ENCODE measurements at regions not wholly inside any gene's neighbourhood (a gene's known extent, or its start where the extent isn't known, plus 50 kb on each side); places are given as distances from the start of the nearest gene placed in this dataset.

GRCh38 chr9:90090997-90091396 lies 486.2 kb downstream of the GADD45G start:
- Histone ChIP-seq H3K27ac (ENCODE audit: low read depth, low read length) (no peak overlapping the region), H3K79me2 (ENCODE audit: control insufficient read depth in 1 of 2, insufficient read depth in 2 of 2, low read length in 2 of 2) (no peaks in the 10 kb centered on the region), H2BK5ac (ENCODE audit: low read depth, low read length) (no peak overlapping the region), H3K9ac (replicated peaks in 1 of 4; ENCODE audit: extremely low read depth in 1 of 4, low read depth in 3 of 4, low read length in 3 of 4) (no peak overlapping the region), H4K91ac (replicated peaks; ENCODE audit: insufficient read length, low read length) (no peak overlapping the region), H3K23ac (ENCODE audit: insufficient read length) (no peak overlapping the region), H3K4me1 (replicated peaks in 1 of 4; ENCODE audit: control insufficient read depth in 3 of 4, insufficient read depth in 4 of 4, low read length in 3 of 4) (peaks cover 2 to 6% (median 3%) of the 10 kb centered on the region in 4 experiments), H3K23me2 (ENCODE audit: low read depth, low read length) (no peaks in the 10 kb centered on the region; the same call in 1 of the 2 replicates), H2BK20ac (ENCODE audit: low read length) (no peak overlapping the region), H3K27me3 (replicated peaks in 1 of 4; ENCODE audit: control insufficient read depth in 3 of 4, extremely low read depth in 1 of 4, insufficient read depth in 3 of 4, low read length in 3 of 4) (no peaks in the 10 kb centered on the region), H3K36me3 (ENCODE audit: control insufficient read depth in 2 of 4, insufficient read depth in 4 of 4, low read length in 3 of 4) (no peaks in the 10 kb centered on the region), H2BK120ac (replicated peaks; ENCODE audit: low read depth, low read length) (no peak overlapping the region), H2AK5ac (ENCODE audit: low read depth, low read length) (no peak overlapping the region), H4K5ac (ENCODE audit: insufficient read length, low read depth, low read length) (no peak overlapping the region), H4K20me1 (replicated peaks in 1 of 2; ENCODE audit: control insufficient read depth in 1 of 2, insufficient read depth in 2 of 2, low read length in 2 of 2) (no peaks in the 10 kb centered on the region), H3K79me1 (ENCODE audit: low read depth, low read length) (no peaks in the 10 kb centered on the region), H2BK15ac (ENCODE audit: low read length) (no peak overlapping the region), H3K4me2 (ENCODE audit: insufficient read depth in 1 of 2, low read depth in 2 of 2, low read length in 2 of 2) (no peak overlapping the region), H3K4ac (replicated peaks; ENCODE audit: insufficient read length, low read depth, low read length) (no peak overlapping the region), H2AFZ (ENCODE audit: low read length) (no peak overlapping the region), H3K9me3 (ENCODE audit: insufficient read depth in 2 of 2, low read depth in 1 of 2, low read length in 1 of 2) (no peaks in the 10 kb centered on the region), H3K14ac (ENCODE audit: insufficient read length) (no peak overlapping the region), H3K18ac (ENCODE audit: extremely low read depth, low read length) (no peak overlapping the region), H3K4me3 (ENCODE audit: extremely low read depth in 1 of 4, insufficient read depth in 2 of 4, low read depth in 3 of 4, low read length in 4 of 4) (no peak overlapping the region), H3K56ac (replicated peaks; ENCODE audit: insufficient read length, low read depth, low read length) (no peak overlapping the region), H4K8ac (ENCODE audit: extremely low read depth, insufficient read depth, low read length) (no peak overlapping the region), H2BK12ac (ENCODE audit: low read depth, low read length) (no peak overlapping the region)
- ChIA-PET POLR2A (ENCODE audit: partially characterized antibody) (no interaction called here), CTCF (ENCODE audit: partially characterized antibody) (interaction anchor here (1.0 kb wide), 2 partner anchors 9 to 493 kb away, joined by 3 to 5 read pairs; no protein-coding TSS in a partner anchor)
- whole genome bisulfite sequencing, 2 experiments (ENCODE audit: extremely low coverage in 1 of 2, insufficient coverage in 1 of 2, insufficient read length in 1 of 2, insufficient replicate concordance in 2 of 2, low coverage in 1 of 2, low lambda C conversion rate in 2 of 2, missing lambda C conversion rate in 1 of 2), result 91% methylated on average over 4 of the region's 4 CpGs; no CpG with 5 or more reads in 1 of the 2 experiments
- no peak for FAIRE-seq
- no peak for DNase-seq (ENCODE audit: low read depth in 1 of 2, low spot score in 2 of 2)
- TF ChIP-seq YY1 (IDR thresholded peaks at IDR 0.05; ENCODE audit: low read depth, low read length) (no peak), CREB1 (IDR thresholded peaks at IDR 0.05) (no peak), POLR2AphosphoS5 (IDR thresholded peaks at IDR 0.05; ENCODE audit: low read depth, low read length) (no peak), MAX (IDR thresholded peaks at IDR 0.05) (no peak), HDAC2 (IDR thresholded peaks at IDR 0.05; ENCODE audit: borderline replicate concordance in 1 of 2, low read depth in 2 of 2, low read length in 2 of 2) (no peak), CBX8 (IDR thresholded peaks at IDR 0.05; ENCODE audit: borderline replicate concordance, low read depth, low read length) (no peak)

Measured in H1 (cell line).